Chondrocyte (in vitro differentiated cells): ENCODE measurements at regions not wholly inside any gene's neighbourhood (a gene's known extent, or its start where the extent isn't known, plus 50 kb on each side); places are given as distances from the start of the nearest gene placed in this dataset.
A peak's percentile ranks its signal among the peaks of the same experiment; 100 is the strongest.

ENCODE experiments used
- DNase-seq: peaks from one replicate; pipeline ENCODE4 v3.0.0; 2021; ENCODE audit warnings: mixed read lengths, low spot score
- H3K27ac Mint-ChIP-seq: one replicate; pipeline ENCODE4 v1.8.0; 2021; ENCODE audit warnings: mild to moderate bottlenecking, moderate library complexity, mixed read lengths; ENCODE audit not compliant: unreplicated experiment
- H3K27me3 Mint-ChIP-seq: 2 replicates; pipeline ENCODE4 v1.8.0; 2021; ENCODE audit warnings: low read depth, mixed read lengths
- H3K36me3 Mint-ChIP-seq: 2 replicates; pipeline ENCODE4 v1.8.0; 2021; ENCODE audit warnings: low read depth, mixed read lengths
- H3K4me1 Mint-ChIP-seq: 2 replicates; pipeline ENCODE4 v1.8.0; 2021; ENCODE audit warnings: low read depth, mild to moderate bottlenecking, mixed read lengths
- H3K4me3 Mint-ChIP-seq: one replicate; pipeline ENCODE4 v1.8.0; 2021; ENCODE audit warnings: mild to moderate bottlenecking, moderate library complexity, mixed read lengths; ENCODE audit not compliant: unreplicated experiment
- H3K9me3 Mint-ChIP-seq: 2 replicates; pipeline ENCODE4 v1.8.0; 2021; ENCODE audit warnings: low read depth, mixed read lengths
- TF ChIP-seq, protein P1 (sequence below): fragments of 200-600 bp; sonication (generic); IDR thresholded peaks from 2 replicates; pipeline ENCODE4 v1.5.0; 2021; ENCODE audit warnings: antibody characterized with exemption, mild to moderate bottlenecking, moderate library complexity

DNA sequence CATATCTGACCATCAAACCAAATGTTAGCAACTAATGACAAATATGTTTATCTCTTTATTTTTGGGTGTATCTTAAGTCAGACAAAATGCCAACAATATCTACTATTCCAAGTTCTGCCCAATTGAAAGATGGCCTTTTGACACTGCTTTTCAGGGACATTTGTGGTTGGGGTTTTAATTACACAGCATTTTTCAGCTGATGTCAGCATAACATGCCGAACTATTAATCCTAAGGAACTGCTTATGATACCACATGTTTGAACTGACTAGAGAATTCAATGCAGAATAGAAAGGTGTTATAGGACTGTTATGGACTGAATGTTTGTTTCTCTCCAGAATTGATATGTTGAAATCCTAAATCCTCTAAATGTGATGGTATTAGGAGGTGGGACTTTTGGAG is 445.1 kb downstream of the TMA16 start:
- Mint-ChIP-seq H3K27me3 (peaks cover 2% of the 10 kb centered on the region), H3K4me3 (no peak overlapping the region), H3K27ac (no peak overlapping the region), H3K4me1 (no peaks in the 10 kb centered on the region), H3K9me3 (peaks cover 8% of the 10 kb centered on the region), H3K36me3 (no peaks in the 10 kb centered on the region)
- no peak for DNase-seq
- TF ChIP-seq, protein P1, sequence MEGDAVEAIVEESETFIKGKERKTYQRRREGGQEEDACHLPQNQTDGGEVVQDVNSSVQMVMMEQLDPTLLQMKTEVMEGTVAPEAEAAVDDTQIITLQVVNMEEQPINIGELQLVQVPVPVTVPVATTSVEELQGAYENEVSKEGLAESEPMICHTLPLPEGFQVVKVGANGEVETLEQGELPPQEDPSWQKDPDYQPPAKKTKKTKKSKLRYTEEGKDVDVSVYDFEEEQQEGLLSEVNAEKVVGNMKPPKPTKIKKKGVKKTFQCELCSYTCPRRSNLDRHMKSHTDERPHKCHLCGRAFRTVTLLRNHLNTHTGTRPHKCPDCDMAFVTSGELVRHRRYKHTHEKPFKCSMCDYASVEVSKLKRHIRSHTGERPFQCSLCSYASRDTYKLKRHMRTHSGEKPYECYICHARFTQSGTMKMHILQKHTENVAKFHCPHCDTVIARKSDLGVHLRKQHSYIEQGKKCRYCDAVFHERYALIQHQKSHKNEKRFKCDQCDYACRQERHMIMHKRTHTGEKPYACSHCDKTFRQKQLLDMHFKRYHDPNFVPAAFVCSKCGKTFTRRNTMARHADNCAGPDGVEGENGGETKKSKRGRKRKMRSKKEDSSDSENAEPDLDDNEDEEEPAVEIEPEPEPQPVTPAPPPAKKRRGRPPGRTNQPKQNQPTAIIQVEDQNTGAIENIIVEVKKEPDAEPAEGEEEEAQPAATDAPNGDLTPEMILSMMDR, result no peak

DNA sequence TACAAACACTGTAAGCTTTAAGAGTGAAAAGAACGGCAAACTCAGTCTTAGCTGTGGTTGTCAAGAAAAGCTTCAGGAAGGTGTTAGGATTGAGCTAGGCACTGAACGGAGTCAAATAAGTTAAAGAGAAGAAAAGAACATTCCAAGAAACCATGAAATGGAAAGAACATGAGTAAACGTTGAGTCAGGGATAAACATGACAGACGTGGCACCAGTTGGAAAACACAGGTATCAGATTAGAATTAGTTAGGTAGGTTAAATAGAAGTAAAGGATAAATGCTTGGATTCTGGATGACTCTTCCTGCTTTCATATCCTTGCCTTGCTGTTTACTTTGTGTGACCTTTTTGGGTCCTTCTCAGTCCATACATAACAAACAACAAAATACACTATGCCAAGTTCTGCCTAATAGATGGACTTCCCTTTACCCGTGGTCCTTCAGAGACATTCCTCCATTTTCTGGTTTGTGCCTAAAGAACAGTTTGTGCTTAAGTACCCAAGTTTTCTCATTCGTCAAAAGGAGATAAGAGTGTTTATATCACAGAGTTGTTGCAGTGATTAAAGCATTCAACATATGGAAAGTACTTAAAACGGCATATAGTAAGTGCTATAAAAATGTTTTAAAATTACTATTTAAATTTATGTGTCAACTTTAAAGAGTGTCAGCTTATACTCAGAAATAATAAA is 446.9 kb downstream of the TMA16 start:
- peaks cover 2% of the 10 kb centered on the region for H3K27me3 Mint-ChIP-seq
- DNase-seq, result no peak
- H3K9me3 Mint-ChIP-seq, result peaks cover 8% of the 10 kb centered on the region
- H3K36me3 Mint-ChIP-seq, result no peaks in the 10 kb centered on the region
- no peaks in the 10 kb centered on the region for H3K4me1 Mint-ChIP-seq
- no peak overlapping the region for H3K4me3 Mint-ChIP-seq
- TF ChIP-seq, protein P1, result no peak
- H3K27ac Mint-ChIP-seq, result no peak overlapping the region

DNA sequence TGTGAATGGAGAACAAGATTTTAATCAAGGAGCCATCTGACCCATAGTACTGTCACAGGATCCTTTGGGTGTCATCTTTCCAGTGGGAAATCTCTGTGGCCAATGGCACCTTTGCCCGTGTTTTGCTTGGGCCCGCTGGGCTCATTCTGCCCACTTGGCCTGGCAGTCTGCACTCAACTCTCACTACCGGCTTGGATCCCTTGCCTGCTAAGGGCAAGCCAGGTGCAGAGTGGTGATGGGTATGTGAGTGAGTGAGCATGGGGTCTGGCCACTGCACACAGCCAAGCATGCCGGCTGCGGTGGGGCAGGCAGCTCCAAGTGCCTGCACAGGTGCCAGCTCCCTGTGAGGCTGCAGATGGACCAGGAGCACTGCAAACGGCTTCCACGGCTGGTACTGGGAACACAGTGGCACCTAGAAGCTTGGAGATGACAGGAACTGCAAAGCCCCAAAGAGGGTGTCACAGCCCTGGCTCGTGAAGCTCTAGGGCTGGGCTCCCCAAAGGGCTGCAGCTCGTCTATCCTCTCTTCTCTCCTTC is 454.5 kb downstream of the TMA16 start:
- TF ChIP-seq, protein P1, result no peak
- no peak overlapping the region for H3K4me3 Mint-ChIP-seq
- no peaks in the 10 kb centered on the region for H3K9me3 Mint-ChIP-seq
- no peaks in the 10 kb centered on the region for H3K36me3 Mint-ChIP-seq
- no peak overlapping the region for H3K27ac Mint-ChIP-seq
- peak; percentile 55 for DNase-seq
- H3K4me1 Mint-ChIP-seq, result no peaks in the 10 kb centered on the region
- H3K27me3 Mint-ChIP-seq, result no peaks in the 10 kb centered on the region

DNA sequence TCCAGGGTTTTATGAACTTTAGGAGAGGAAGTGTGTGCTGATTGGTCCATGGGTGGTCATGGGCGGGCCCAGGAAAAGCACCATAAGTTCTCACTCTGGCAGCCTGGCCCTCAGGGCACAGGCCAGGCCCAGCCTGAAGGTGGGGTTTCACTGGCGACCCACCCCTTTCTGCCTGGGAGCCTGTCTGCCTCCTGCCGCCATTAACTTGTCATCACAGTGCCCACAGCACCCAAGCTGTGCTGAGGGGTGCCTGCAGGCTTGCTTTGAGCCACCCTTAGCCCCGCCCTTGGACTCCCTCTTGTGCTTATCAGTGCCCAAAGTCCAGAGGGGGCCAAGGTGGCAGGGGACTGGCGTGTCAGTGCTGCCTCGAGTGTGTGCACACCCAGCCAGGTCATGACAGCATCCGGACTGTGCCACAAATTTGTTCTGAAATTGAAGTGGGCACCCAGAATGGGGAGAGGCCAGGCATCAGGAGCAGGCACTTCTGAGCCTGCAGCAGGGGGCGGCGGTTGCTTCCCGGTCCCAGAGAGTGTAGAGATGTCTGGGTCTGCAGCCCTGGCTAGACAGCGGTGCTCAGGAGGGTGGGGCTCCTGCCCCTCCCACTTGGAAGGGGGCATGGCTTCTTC is 455.6 kb downstream of the TMA16 start:
- no peaks in the 10 kb centered on the region for H3K27me3 Mint-ChIP-seq
- no peaks in the 10 kb centered on the region for H3K4me1 Mint-ChIP-seq
- TF ChIP-seq, protein P1, result no peak
- DNase-seq, result peak; percentile 62
- no peaks in the 10 kb centered on the region for H3K36me3 Mint-ChIP-seq
- H3K9me3 Mint-ChIP-seq, result no peaks in the 10 kb centered on the region
- H3K27ac Mint-ChIP-seq, result no peak overlapping the region
- H3K4me3 Mint-ChIP-seq, result no peak overlapping the region

DNA sequence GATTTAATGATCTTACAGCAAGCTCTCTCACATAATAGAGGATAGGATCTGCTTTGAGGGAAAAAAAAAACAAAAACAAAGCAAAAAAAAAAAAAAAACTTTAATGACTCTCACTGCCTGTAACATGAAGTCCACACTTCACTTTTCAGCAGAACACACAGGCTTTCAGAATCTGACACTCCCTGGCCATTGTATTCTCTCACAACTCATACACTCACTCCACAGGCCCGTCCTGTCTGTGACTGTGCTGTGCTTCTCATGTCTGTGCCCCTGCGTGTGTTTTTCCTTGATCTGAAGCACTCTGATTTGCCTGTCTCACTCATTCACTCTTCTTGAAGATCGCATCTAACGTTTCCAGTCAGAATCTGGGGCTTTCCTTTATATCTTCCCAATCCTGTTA is 460.8 kb downstream of the TMA16 start:
- TF ChIP-seq, protein P1, result no peak
- peaks cover 1% of the 10 kb centered on the region for H3K36me3 Mint-ChIP-seq
- no peak overlapping the region for H3K4me3 Mint-ChIP-seq
- no peak overlapping the region for H3K27ac Mint-ChIP-seq
- H3K27me3 Mint-ChIP-seq, result peaks cover 4% of the 10 kb centered on the region
- DNase-seq, result no peak
- H3K9me3 Mint-ChIP-seq, result peaks cover 6% of the 10 kb centered on the region
- no peaks in the 10 kb centered on the region for H3K4me1 Mint-ChIP-seq
